Heart left ventricle (tissue), 13 donors: ENCODE measurements at regions not wholly inside any gene's neighbourhood (a gene's known extent, or its start where the extent isn't known, plus 50 kb on each side); places are given as distances from the start of the nearest gene placed in this dataset.
"Not testable (repeated sequence)": the region's sequence is repeated elsewhere in the genome, so short reads cannot be mapped to it uniquely, and the experiment has no call there.

Experiments
- POLR2A ChIP-seq, 2 donors: fragments of 450-650 bp; IDR thresholded peaks; one replicate each; pipeline ENCODE4 v1.6.1; 2017; ENCODE audit warnings: antibody characterized with exemption in 2 of 2, mild to moderate bottlenecking in 2 of 2, moderate library complexity in 2 of 2
- TF ChIP-seq, protein P1 (sequence below), 12 donors: fragments of 200-600 bp; sonication (generic) in 4 of 12; IDR thresholded peaks; one replicate each; pipeline versions ENCODE4 v1.5.0 to v1.8.0; 2018 to 2022; ENCODE audit warnings: antibody characterized with exemption in 12 of 12, mild to moderate bottlenecking in 5 of 12
- donor health status: ischemic (EF 13 %, LVEDD 7.1; RV severe dilation, severe dysfunction).
- donor health status: DM: no; HTN: yes; CAD: no.
- donor health status: DM: no; HTN: no; CAD: no.
- donor health status: ischemic (EF 25% LVEDD 6.9; RV normal size, moderate dysfunction).
- donor health status: ischemic (EF 25% LVEDD 5.7; RV mildly dilated, moderate dysfunction).
- donor health status: ischemic (EF 35%, LVEDD 5.7; RV mildly dilated, moderate dysfunction).
- donor health status: nonischemic (EF 11% LVEDD 7.7; RV severe dilation, severe dysfunction).
- donor health status: DM: yes; HTN: yes; CAD: no.
- donor health status: PGD.
- donor health status: ischemic (EF 29% LVEDD 5.4; RV normal size, mild dysfunction).
- donor health status: nonischemic (EF 23%, LVEDD 6.1; RV moderate dilation, normal function).

DNA sequence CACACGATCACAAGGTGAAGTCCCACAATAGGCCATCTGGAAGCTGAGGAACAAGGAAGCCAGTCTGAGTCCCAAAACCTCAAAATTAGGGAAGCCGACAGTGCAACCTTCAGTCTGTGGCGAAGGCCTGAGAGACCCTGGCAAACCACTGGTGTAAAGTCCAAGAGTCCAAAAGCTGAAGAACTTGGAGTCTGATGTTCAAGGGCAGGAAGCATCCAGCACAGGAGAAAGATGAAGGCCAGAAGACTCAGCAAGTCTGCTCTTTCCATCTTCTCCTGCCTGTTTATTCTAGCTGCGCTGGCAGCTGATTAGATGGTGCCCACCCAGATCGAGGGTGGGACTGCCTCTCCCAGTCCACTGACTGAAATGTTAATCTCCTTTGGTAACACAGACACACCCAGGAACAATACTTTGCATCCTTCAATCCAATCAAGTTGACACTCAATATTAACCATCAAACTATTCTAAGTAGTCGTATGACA is 112.3 kb downstream of the MYCN start:
- TF ChIP-seq, protein P1, sequence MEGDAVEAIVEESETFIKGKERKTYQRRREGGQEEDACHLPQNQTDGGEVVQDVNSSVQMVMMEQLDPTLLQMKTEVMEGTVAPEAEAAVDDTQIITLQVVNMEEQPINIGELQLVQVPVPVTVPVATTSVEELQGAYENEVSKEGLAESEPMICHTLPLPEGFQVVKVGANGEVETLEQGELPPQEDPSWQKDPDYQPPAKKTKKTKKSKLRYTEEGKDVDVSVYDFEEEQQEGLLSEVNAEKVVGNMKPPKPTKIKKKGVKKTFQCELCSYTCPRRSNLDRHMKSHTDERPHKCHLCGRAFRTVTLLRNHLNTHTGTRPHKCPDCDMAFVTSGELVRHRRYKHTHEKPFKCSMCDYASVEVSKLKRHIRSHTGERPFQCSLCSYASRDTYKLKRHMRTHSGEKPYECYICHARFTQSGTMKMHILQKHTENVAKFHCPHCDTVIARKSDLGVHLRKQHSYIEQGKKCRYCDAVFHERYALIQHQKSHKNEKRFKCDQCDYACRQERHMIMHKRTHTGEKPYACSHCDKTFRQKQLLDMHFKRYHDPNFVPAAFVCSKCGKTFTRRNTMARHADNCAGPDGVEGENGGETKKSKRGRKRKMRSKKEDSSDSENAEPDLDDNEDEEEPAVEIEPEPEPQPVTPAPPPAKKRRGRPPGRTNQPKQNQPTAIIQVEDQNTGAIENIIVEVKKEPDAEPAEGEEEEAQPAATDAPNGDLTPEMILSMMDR (IDR thresholded peaks at IDR 0.05), result not testable (repeated sequence)
- not testable (repeated sequence) for TF ChIP-seq POLR2A (IDR thresholded peaks at IDR 0.05)
